NCI-H146 treated with DMSO at 0.1 percent for 48 hours (cell line): ENCODE measurements at regions not wholly inside any gene's neighbourhood (a gene's known extent, or its start where the extent isn't known, plus 50 kb on each side); places are given as distances from the start of the nearest gene placed in this dataset.

ENCODE experiments used
- DNase-seq: peaks from one replicate; lab custom pipeline; 2025; ENCODE audit not compliant: unreplicated experiment; lab: John Stamatoyannopoulos, UW

GRCh38 chr7:69228212-69228811 lies 370.0 kb upstream of the AUTS2 start:
- DNase-seq = no peak

- DNase-seq = peak; percentile 99
These were observed 365.6 kb upstream of the AUTS2 start for GRCh38 chr7:69232445-69233376.

DNA sequence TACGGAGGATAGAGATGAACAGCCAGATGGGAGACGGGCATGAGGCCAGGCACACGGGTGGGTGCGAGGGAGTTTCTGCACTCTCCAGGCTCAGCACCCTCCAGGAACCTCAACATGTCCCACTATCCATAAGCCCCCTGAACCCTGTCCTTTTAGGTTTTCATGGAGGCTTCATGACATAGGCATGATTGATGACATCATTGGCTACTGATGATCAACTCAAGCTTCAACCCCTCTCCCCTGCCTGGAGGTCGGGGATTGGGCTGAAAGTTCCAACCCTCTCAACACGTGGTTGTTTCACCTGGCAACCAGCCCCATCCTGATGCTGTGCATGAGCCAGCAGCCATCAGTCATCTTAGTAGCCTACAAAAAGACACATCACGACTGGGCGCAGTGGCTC lies 360.7 kb upstream of the AUTS2 start:
- no peak for DNase-seq

- no peak for DNase-seq
These were observed 355.3 kb upstream of the AUTS2 start for GRCh38 chr7:69243016-69243415.

- DNase-seq = no peak
These were observed 353.6 kb upstream of the AUTS2 start for GRCh38 chr7:69244701-69245100.

DNA sequence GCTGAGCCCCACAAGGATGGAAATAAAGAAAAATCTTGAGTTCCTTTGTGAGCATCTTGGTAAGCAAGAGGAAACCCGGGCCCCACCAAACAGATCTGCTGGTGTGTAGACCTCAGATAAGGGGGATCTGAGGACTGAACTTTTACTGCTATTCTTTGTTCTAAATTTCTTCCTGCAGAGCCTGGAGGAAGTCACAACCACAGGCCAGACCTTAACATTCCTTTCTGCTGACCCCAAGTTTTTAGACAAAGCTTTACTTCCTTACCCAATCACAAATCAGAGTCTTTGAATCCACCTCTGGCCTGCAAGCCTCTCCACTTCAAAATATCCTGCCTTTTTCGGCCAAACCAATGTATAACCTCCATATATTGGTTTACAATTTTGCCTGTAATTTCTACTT lies 352.6 kb upstream of the AUTS2 start:
- no peak for DNase-seq

GRCh38 chr7:69246758-69247157 lies 351.5 kb upstream of the AUTS2 start:
- DNase-seq = no peak

DNA sequence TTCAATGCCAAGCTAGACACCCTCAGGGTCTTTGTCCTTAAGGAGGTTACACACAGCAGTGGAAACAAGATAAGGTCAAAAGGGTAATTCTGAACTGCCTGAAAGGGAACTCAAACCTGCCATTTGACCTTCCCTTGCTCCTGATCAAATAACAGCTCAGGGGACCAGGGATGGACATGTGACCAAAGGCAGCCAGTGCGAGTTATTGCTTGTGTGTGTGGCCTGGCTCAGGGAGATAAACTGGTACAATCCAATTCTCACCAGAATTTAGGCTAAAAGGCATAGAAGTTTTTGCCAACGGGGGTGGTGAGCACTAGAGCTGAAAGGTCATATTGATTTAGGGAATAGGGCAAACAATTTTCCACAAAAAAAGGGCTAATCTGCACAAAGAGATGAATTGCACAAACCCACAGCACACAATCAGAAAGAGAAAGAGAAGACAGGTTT lies 349.9 kb upstream of the AUTS2 start:
- DNase-seq = peak; percentile 35

GRCh38 chr7:69250958-69251357 lies 347.3 kb upstream of the AUTS2 start:
- DNase-seq = no peak

- DNase-seq = no peak
These were observed 343.6 kb upstream of the AUTS2 start for GRCh38 chr7:69254643-69255042.

- DNase-seq = no peak
These were observed 341.6 kb upstream of the AUTS2 start for GRCh38 chr7:69256634-69257081.

DNA sequence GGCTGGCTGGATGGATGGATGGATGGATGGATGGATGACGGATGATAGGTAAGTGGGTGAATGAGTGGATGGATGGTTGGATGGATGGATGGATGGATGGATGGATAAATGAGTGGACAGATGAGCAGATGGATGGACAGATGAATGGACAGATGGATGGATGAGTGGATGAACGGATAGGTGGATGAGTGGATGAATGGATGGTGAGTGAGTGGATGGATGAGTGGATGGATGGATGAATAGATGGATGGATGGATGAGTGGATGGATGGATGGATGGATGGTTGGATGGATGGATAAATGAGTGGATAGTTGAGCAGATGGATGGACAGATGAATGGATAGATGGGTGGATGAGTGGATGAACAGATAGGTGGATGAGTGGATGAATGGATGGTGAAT lies 340.7 kb upstream of the AUTS2 start:
- DNase-seq = no peak

- DNase-seq = no peak
These were observed 338.8 kb upstream of the AUTS2 start for GRCh38 chr7:69259445-69259844.

DNA sequence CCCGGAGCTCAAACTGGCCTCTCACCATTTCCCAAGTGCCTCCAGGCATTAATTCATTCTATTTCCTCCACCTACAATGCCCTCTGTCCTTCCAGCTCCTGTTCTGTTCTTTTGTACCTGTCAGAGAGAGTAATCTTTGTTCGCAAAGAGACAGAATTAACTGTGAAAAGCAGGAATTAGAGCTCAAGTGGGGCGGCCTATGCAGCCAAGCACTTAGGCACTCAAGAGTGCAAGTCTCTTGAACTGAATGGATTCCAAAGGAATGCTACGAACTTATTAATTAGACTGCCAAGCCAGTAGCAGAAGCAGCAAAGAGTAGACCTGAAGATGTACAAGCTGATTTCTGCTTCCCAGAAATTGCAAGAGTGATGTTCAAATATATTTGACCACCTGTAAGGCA lies 338.3 kb upstream of the AUTS2 start:
- DNase-seq = no peak

DNA sequence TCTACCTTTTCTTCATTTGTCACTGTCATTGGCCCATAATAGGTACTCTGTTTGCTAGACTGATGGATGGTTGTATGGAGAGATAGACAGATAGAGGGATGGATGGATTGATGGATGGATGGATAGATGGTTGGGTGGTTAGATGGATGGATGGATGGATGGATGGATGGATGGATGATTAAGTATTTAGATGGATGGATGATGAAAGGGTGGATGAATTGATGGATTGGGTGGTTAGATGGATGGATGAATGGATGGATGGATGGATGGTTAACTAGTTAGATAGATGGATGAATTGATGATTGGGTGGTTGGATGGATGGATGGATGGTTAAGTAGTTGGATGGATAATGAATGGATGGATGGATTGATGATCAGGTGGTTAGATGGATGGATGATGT lies 334.7 kb upstream of the AUTS2 start:
- DNase-seq = no peak

GRCh38 chr7:69269806-69270205 lies 328.5 kb upstream of the AUTS2 start:
- no peak for DNase-seq

GRCh38 chr7:69272101-69272500 lies 326.2 kb upstream of the AUTS2 start:
- DNase-seq = no peak

DNA sequence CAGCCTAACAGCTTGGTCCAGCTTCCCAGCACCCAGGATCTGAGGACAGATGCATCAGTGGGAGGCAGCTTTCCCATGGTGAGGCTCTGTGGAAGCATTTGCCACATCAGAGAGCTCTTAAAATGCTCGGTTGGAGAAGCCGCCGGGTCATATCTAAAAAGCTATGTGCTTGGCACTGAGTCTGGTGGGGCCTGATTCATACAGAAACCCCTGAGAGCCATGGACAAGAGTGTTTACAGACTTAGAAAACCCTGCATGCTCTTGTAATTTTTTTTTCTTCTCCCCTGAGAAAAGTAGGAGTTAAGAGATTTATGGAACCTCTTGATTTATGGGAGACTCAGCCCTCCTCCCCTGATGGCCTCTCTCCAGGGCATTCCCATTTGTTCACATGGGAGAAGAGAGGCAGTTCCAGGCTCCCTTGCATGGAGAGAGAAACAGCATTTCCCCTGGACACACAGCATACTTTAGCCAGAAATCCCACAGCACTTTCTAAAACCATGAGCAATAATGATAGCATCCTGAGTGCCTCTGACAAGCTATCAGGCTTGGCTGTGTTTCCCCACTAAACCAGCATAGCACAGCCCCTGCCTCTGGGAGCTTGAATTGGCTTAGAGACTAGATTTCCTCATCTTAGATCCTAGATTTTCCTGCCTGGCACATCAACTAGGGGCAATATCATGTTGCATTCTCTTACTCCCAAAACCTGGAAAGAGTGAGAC lies 322.1 kb upstream of the AUTS2 start:
- DNase-seq = no peak

DNA sequence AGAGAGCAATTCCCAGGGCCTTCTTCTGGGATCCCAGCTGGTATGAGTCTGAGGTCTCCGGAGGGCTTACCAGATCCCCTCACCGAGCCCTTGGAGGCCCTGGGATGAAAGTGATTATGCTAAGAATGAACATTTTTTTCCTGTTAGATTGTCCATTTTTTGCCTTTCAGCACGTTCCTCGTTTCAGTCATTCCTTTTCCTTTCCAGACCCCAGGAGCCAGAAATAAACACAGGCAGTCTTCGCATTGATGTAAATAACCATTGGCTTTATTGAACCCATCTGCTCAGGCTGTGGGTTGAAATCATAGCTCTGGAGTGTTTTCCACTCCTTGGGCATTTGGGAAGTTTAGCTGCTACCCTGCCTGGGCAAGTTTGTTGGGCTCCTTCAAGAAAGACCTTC lies 320.9 kb upstream of the AUTS2 start:
- DNase-seq = no peak

DNA sequence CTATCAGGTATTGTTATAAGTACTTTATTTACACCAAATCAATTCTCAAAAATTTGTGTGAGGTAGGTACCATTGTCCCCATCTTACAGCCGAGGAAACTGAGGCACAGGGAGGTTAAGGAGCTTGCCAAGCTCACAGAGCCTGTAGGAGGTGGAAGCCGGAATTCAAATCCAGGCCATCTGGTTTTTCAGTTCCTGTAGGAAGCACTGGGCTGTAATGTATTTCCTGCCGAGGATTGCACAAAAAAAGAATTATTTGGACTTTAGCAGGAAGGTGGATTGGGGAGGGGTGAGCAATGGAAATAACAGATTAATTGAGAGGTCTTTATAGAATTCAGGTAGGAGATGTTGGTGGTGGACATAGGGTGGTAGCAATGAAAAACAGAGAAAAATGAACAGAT lies 315.3 kb upstream of the AUTS2 start:
- no peak for DNase-seq

GRCh38 chr7:69283421-69283820 lies 314.9 kb upstream of the AUTS2 start:
- DNase-seq = no peak

GRCh38 chr7:69285854-69286253 lies 312.4 kb upstream of the AUTS2 start:
- DNase-seq = no peak
